ENCODE measurements at regions not wholly inside any gene's neighbourhood (a gene's known extent, or its start where the extent isn't known, plus 50 kb on each side); places are given as distances from the start of the nearest gene placed in this dataset.
"Not testable (repeated sequence)": the region's sequence is repeated elsewhere in the genome, so short reads cannot be mapped to it uniquely, and the experiment has no call there.

DNA sequence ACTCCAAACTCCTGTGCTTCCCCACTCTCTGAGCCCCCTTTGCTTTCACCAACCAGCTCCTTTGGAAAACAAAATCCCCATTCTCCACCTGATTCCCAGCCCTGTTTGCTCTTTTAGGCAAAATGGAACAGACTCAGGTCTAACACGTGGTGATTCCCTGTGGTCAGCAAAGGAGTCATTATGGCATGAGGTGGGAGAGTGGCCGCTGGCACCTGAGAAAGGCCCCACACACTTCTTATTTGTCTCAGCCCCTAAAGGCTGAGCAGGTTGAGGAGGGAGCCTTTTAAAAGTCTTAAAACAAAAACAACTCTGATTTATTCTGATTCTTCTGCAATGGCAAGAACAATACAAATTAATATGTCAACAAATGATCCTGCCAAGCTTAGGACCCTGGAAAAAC lies 401.2 kb downstream of the TNS1 start:
- Histone ChIP-seq H3K27me3 (ENCODE audit: control insufficient read depth, insufficient read depth, low read length) (no peaks in the 10 kb centered on the region), H3K36me3 (ENCODE audit: control insufficient read depth, insufficient read depth, low read length) (no peaks in the 10 kb centered on the region), H3K4me3 (ENCODE audit: low read depth, low read length) (no peak overlapping the region), H3K4me1 (ENCODE audit: control insufficient read depth, insufficient read depth, low read length) (no peaks in the 10 kb centered on the region), H3K27ac (ENCODE audit: low read depth, low read length) (no peak overlapping the region), H3K9me3 (ENCODE audit: control insufficient read depth, insufficient read depth, low read length) (no peaks in the 10 kb centered on the region)
- DNase-seq (ENCODE audit: low read depth in 4 of 6, low spot score in 6 of 6), result no peak
- WGBS (ENCODE audit: insufficient coverage), result 60% methylated on average over 1 of the region's 2 CpGs

DNA sequence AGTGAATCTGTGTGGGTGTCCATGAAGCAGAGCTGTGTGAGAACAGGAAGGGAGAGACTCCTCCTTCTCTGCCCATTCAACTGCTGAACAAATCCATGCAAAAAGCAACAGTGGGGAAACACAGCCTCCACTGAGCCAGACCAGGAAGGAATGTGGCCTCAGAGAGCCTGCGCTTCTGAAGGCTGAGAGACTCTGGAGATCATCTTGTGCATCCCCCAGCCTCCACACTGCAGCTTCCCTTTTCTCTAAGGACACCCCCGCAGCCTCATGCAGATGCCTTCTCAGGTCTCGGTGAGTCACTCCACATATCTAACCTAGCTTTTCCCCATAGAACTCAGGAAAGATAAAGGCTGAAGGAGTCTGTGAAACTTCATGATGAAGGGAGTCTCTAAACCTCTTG lies 402.9 kb downstream of the TNS1 start:
- no peak for DNase-seq (ENCODE audit: low read depth in 4 of 6, low spot score in 6 of 6)
- 91% methylated on average over 1 of the region's 3 CpGs for WGBS (ENCODE audit: insufficient coverage)
- Histone ChIP-seq H3K27me3 (ENCODE audit: control insufficient read depth, insufficient read depth, low read length) (no peaks in the 10 kb centered on the region), H3K4me1 (ENCODE audit: control insufficient read depth, insufficient read depth, low read length) (no peaks in the 10 kb centered on the region), H3K4me3 (ENCODE audit: low read depth, low read length) (no peak overlapping the region), H3K27ac (ENCODE audit: low read depth, low read length) (no peak overlapping the region), H3K36me3 (ENCODE audit: control insufficient read depth, insufficient read depth, low read length) (no peaks in the 10 kb centered on the region), H3K9me3 (ENCODE audit: control insufficient read depth, insufficient read depth, low read length) (no peaks in the 10 kb centered on the region)

DNA sequence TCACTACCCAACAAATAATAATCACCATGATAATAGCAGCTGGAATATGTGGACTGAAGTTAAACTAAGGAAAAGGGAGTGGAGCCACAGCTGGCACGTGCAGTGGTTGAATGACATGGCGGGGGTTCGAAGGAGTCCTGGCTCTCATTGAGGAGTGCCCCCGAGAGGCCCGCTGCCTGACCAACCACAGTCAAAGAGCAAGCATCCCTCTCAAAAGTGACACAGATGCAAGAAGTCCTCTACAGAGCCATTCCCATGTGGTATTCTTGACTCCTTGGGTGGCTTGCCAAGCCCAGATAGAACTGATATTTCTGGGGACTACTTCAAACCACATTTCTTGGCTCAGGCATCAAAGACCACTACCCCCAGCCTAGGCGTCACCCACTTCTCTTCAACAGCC lies 405.1 kb downstream of the TNS1 start:
- no peaks in the 10 kb centered on the region for H3K4me1 ChIP-seq (ENCODE audit: control insufficient read depth, insufficient read depth, low read length)
- no peaks in the 10 kb centered on the region for H3K36me3 ChIP-seq (ENCODE audit: control insufficient read depth, insufficient read depth, low read length)
- DNase-seq (ENCODE audit: low read depth in 4 of 6, low spot score in 6 of 6), result no peak
- H3K27me3 ChIP-seq (ENCODE audit: control insufficient read depth, insufficient read depth, low read length), result no peaks in the 10 kb centered on the region
- H3K4me3 ChIP-seq (ENCODE audit: low read depth, low read length), result no peak overlapping the region
- no peaks in the 10 kb centered on the region for H3K9me3 ChIP-seq (ENCODE audit: control insufficient read depth, insufficient read depth, low read length)
- no peak overlapping the region for H3K27ac ChIP-seq (ENCODE audit: low read depth, low read length)
- 91% methylated on average over 6 of the region's 6 CpGs for WGBS (ENCODE audit: insufficient coverage)

DNA sequence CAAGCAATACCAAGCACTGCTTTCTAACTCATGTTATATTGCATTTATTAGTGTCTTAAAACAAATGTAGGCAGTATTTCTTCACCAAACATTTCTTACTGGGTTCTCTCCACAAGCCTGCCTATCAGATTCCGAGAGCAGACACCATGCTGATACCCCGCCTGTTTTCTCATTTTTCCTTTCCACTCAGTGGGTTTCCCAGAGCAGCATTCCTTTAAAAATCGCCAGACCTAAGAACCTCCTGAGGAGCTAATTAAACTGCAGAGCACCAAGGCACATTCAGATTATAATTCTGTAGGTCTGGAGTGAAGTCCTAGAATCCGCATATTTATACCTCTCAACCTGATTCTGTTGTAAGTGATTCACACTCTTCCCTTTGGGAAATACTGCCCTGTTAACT lies 405.6 kb downstream of the TNS1 start:
- H3K27ac ChIP-seq (ENCODE audit: low read depth, low read length), result no peak overlapping the region
- H3K9me3 ChIP-seq (ENCODE audit: control insufficient read depth, insufficient read depth, low read length), result no peaks in the 10 kb centered on the region
- peak in 2 of 6 donors; percentile 19 to 64 for DNase-seq (ENCODE audit: low read depth in 4 of 6, low spot score in 6 of 6)
- no peak overlapping the region for H3K4me3 ChIP-seq (ENCODE audit: low read depth, low read length)
- WGBS (ENCODE audit: insufficient coverage), result 88% methylated on average over 2 of the region's 4 CpGs
- no peaks in the 10 kb centered on the region for H3K4me1 ChIP-seq (ENCODE audit: control insufficient read depth, insufficient read depth, low read length)
- H3K27me3 ChIP-seq (ENCODE audit: control insufficient read depth, insufficient read depth, low read length), result no peaks in the 10 kb centered on the region
- no peaks in the 10 kb centered on the region for H3K36me3 ChIP-seq (ENCODE audit: control insufficient read depth, insufficient read depth, low read length)

DNA sequence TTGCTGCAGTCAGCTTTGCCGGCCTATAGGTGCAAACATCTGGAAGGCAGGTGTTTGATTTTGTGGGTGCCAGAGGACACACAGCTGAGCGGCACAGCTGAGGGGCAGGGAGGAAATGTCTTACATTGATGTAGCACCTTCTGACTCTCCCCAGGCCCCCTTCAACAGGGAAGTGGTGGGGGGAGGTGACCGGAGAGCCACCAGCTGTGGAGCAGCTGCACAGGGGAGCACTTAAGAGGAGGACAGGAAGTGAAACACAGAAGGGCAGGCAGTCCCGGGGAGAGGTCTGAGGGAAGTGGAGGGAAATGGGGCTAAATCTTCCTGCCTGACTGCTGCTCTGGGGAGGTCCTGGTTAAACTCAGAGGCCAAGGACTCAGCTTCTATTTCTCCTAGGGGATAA lies 409.1 kb downstream of the TNS1 start:
- Histone ChIP-seq H3K36me3 (ENCODE audit: control insufficient read depth, insufficient read depth, low read length) (no peaks in the 10 kb centered on the region), H3K4me3 (ENCODE audit: low read depth, low read length) (no peak overlapping the region), H3K4me1 (ENCODE audit: control insufficient read depth, insufficient read depth, low read length) (no peaks in the 10 kb centered on the region), H3K27me3 (ENCODE audit: control insufficient read depth, insufficient read depth, low read length) (no peaks in the 10 kb centered on the region), H3K27ac (ENCODE audit: low read depth, low read length) (no peak overlapping the region), H3K9me3 (ENCODE audit: control insufficient read depth, insufficient read depth, low read length) (no peaks in the 10 kb centered on the region)
- DNase-seq (ENCODE audit: low read depth in 4 of 6, low spot score in 6 of 6), result no peak
- WGBS (ENCODE audit: insufficient coverage), result 61% methylated on average over 3 of the region's 4 CpGs

DNA sequence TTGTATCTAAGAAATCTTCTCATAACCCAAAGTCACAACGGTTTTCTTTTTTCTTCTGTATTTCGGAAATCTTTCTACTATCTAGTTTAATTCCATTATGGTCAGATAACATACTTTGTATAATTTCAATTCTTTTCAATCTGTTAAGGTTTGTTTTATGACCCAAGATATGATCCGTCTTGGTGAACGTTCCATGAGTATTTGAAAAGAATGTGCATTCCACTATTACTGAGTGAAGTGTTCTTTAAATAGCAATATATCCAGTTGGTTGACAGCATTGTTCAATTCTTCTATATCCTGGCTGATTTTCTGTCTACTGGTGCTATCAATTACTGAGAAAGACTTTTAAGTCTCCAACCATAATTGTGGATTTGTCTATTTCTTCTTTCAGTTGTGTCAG lies 414.5 kb downstream of the TNS1 start:
- Histone ChIP-seq H3K4me1 (ENCODE audit: control insufficient read depth, insufficient read depth, low read length) (no peaks in the 10 kb centered on the region), H3K27ac (ENCODE audit: low read depth, low read length) (no peak overlapping the region), H3K4me3 (ENCODE audit: low read depth, low read length) (no peak overlapping the region), H3K9me3 (ENCODE audit: control insufficient read depth, insufficient read depth, low read length) (no peaks in the 10 kb centered on the region), H3K36me3 (ENCODE audit: control insufficient read depth, insufficient read depth, low read length) (no peaks in the 10 kb centered on the region), H3K27me3 (ENCODE audit: control insufficient read depth, insufficient read depth, low read length) (no peaks in the 10 kb centered on the region)
- no CpG with 5 or more reads among the region's 4 CpGs for WGBS (ENCODE audit: insufficient coverage)
- DNase-seq (ENCODE audit: low read depth in 4 of 6, low spot score in 6 of 6), result no peak

DNA sequence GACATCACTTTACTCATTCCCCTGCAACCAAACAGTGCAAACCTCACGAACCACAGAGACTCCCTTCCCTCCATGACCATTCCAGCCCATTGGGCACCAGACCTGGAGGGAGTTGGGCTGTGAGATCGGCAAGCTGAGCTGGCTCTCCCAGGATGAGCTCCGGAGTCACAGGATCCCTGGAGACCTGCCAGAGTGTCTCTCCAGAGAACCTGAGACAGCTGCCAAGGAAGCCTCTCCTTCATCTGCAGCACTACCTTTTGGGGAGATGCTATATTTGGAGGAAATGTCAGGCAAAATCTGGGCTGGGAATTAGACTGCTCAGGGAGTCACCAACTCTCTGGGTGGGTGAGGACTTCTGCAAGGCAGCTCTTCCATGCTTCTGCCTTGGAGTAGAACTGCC lies 417.4 kb downstream of the TNS1 start:
- no peak overlapping the region for H3K27ac ChIP-seq (ENCODE audit: low read depth, low read length)
- no peaks in the 10 kb centered on the region for H3K9me3 ChIP-seq (ENCODE audit: control insufficient read depth, insufficient read depth, low read length)
- H3K27me3 ChIP-seq (ENCODE audit: control insufficient read depth, insufficient read depth, low read length), result no peaks in the 10 kb centered on the region
- H3K4me1 ChIP-seq (ENCODE audit: control insufficient read depth, insufficient read depth, low read length), result no peaks in the 10 kb centered on the region
- 83% methylated on average over 1 of the region's 3 CpGs for WGBS (ENCODE audit: insufficient coverage)
- no peak overlapping the region for H3K4me3 ChIP-seq (ENCODE audit: low read depth, low read length)
- DNase-seq (ENCODE audit: low read depth in 4 of 6, low spot score in 6 of 6), result no peak
- H3K36me3 ChIP-seq (ENCODE audit: control insufficient read depth, insufficient read depth, low read length), result no peaks in the 10 kb centered on the region

DNA sequence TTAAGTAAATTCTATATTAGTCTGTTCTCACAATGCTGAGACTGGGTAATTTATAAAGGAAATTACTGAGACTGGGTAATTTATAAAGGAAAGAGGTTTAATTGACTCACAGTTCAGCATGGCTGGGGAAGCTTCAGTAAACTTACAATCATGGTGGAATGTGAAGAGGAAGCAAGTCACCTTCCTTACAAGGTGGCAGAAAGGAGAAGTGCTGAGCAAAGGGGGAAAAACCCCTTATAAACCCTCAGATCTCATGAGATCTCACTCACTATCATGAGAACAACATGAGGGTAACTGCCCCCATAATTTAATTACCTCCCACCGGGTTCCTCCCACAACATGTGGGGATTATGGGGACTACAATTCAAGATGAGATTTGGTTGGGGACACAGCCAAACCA lies 422.4 kb downstream of the TNS1 start:
- DNase-seq (ENCODE audit: low read depth in 4 of 6, low spot score in 6 of 6); H3K4me3 ChIP-seq (ENCODE audit: low read depth, low read length); H3K27me3 ChIP-seq (ENCODE audit: control insufficient read depth, insufficient read depth, low read length); H3K4me1 ChIP-seq (ENCODE audit: control insufficient read depth, insufficient read depth, low read length); H3K27ac ChIP-seq (ENCODE audit: low read depth, low read length); H3K9me3 ChIP-seq (ENCODE audit: control insufficient read depth, insufficient read depth, low read length); H3K36me3 ChIP-seq (ENCODE audit: control insufficient read depth, insufficient read depth, low read length): not testable (repeated sequence)
- WGBS (ENCODE audit: insufficient coverage), result no CpG with 5 or more reads among the region's 1 CpG

DNA sequence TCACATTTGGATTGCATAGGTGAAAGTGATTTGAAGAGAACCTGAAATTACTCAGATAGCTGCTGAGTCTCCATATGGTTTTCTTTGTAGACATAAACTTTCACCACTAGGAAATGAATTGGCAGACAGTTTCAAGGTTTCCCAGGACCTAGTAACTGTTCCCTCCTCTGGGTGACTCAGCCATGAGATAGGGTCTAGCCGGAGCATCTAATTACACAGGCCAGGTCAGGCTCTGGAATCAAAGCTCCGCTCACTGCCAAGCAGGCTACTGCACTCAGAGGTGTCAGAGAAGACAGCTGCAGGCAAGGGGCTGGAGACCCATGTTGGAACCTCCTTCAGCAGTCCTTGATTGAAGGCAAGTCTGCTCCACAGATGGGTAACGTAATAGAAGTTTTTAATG lies 429.2 kb downstream of the TNS1 start:
- H3K9me3 ChIP-seq (ENCODE audit: control insufficient read depth, insufficient read depth, low read length), result no peaks in the 10 kb centered on the region
- WGBS (ENCODE audit: insufficient coverage), result 81% methylated on average over 3 of the region's 3 CpGs
- no peaks in the 10 kb centered on the region for H3K4me1 ChIP-seq (ENCODE audit: control insufficient read depth, insufficient read depth, low read length)
- H3K4me3 ChIP-seq (ENCODE audit: low read depth, low read length), result no peak overlapping the region
- DNase-seq (ENCODE audit: low read depth in 4 of 6, low spot score in 6 of 6), result no peak
- no peak overlapping the region for H3K27ac ChIP-seq (ENCODE audit: low read depth, low read length)
- H3K36me3 ChIP-seq (ENCODE audit: control insufficient read depth, insufficient read depth, low read length), result no peaks in the 10 kb centered on the region
- no peaks in the 10 kb centered on the region for H3K27me3 ChIP-seq (ENCODE audit: control insufficient read depth, insufficient read depth, low read length)

DNA sequence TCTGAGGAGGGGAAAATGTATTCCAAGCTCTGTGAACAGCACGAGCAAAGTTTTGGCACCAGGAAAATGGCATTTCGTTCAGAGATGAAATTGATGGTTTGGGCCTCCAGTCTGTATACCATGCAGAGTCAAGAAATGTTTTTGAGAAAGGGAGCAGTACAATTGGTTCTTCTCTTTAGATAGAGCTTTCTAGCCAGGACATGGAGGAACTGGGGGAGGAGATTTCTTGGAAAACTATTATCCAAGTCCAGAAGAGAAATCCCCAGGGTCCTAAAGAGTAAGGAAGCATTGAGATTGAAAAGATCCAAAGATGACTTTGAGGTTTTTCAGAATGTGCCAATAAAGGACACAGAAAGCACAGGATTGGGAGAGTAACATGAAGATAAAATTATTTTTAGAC lies 432.4 kb downstream of the TNS1 start:
- H3K27ac ChIP-seq (ENCODE audit: low read depth, low read length), result no peak overlapping the region
- H3K36me3 ChIP-seq (ENCODE audit: control insufficient read depth, insufficient read depth, low read length), result no peaks in the 10 kb centered on the region
- H3K27me3 ChIP-seq (ENCODE audit: control insufficient read depth, insufficient read depth, low read length), result no peaks in the 10 kb centered on the region
- H3K9me3 ChIP-seq (ENCODE audit: control insufficient read depth, insufficient read depth, low read length), result no peaks in the 10 kb centered on the region
- DNase-seq (ENCODE audit: low read depth in 4 of 6, low spot score in 6 of 6), result no peak
- WGBS (ENCODE audit: insufficient coverage), result 95% methylated on average over 2 of the region's 2 CpGs
- H3K4me3 ChIP-seq (ENCODE audit: low read depth, low read length), result no peak overlapping the region
- H3K4me1 ChIP-seq (ENCODE audit: control insufficient read depth, insufficient read depth, low read length), result peaks cover 5% of the 10 kb centered on the region

All from spinal cord (tissue), 9 donors.